OCI-LY7 (cell line): ENCODE measurements at regions not wholly inside any gene's neighbourhood (a gene's known extent, or its start where the extent isn't known, plus 50 kb on each side); places are given as distances from the start of the nearest gene placed in this dataset.

Experiments used
- CTCF ChIP-seq: fragments of 200-600 bp; sonication (generic); conservative IDR thresholded peaks from 2 replicates; pipeline ENCODE4 v1.5.1; 2014; ENCODE audit warnings: mild to moderate bottlenecking, antibody characterized with exemption, low read length, moderate library complexity, mixed read lengths
- EZH2phosphoT487 ChIP-seq: fragments of 200-600 bp; sonication (generic); IDR thresholded peaks from 2 replicates; pipeline ENCODE4 v1.6.1; 2018; ENCODE audit warnings: low read depth, borderline replicate concordance, mild to moderate bottlenecking, mixed run types, antibody characterized with exemption, low read length, moderate library complexity, mixed read lengths

- TF ChIP-seq CTCF: no peak
- TF ChIP-seq EZH2phosphoT487: no peak
Measured at GRCh38 chr21:21730512-21730911, 732.3 kb downstream of the NCAM2 start.
